ENCODE measurements at regions not wholly inside any gene's neighbourhood (a gene's known extent, or its start where the extent isn't known, plus 50 kb on each side); places are given as distances from the start of the nearest gene placed in this dataset.

DNA sequence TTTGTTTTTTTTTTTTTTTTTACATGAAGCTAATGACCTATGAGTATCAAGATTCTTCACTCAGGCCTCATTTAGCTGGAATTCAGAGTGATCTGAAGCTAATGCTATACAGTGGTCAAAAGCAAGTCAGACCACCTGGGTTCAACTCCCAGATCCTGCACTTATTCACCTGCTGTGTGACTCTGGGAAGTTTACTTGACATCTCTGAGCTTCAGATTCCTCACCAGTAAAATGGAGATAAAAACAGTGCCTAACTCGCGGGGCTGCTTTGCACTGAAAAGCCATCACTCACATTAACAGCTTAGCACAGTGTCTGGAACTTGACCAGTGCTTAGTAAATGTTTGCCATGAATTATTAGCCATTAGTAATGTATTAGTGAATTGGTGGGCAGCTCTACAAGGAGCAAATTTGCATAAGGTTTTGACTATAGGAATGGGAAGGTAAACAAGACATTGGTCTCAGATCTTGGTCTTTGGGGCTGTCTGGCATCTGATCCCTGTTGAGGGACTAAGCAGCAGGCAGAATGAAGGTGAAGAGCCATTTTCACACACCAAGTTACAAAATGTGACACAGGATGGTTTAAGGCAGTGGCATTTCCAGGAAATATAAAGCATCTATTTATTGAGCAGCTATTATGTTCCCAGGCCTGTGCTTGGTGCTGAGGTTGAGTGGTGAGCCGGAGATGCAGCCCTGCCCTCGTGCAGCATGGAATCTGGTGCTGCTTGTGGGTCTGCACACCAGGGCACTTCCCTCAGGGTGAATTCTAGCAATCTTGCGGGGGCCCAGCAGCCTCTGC is 291.3 kb downstream of the RRAGC start:
- Mint-ChIP-seq H3K4me3 (no peak overlapping the region), H3K4me1 (peaks cover 6% of the 10 kb centered on the region), H3K27me3 (peaks cover 10% of the 10 kb centered on the region), H3K9me3 (no peaks in the 10 kb centered on the region), H3K27ac (no peak overlapping the region), H3K36me3 (no peaks in the 10 kb centered on the region)
- DNase-seq (ENCODE audit: low spot score in 2 of 2) = no peak
- no peak for ATAC-seq (ENCODE audit: low read depth)

DNA sequence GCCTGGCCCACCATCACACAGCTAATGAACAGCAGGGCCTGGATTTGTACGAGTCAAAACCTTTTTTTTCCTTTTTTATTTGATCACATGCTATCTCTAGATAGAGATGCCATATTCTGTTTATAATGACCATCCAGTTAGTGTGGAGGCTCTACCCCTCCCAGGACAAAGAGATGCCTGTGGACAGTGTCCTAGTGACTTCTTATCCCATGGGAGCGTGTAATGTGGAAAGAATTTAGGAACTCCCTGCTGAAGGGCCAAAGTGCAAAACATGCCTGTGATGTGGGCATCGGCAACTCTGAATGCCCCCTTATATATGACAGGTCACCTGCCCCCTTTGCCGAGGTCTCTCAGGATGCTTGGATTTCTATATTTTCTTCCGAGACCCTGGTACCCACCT is 292.2 kb downstream of the RRAGC start:
- no peak for ATAC-seq (ENCODE audit: low read depth)
- no peak overlapping the region for H3K27ac Mint-ChIP-seq
- no peaks in the 10 kb centered on the region for H3K9me3 Mint-ChIP-seq
- H3K36me3 Mint-ChIP-seq = peaks cover 1% of the 10 kb centered on the region
- H3K4me1 Mint-ChIP-seq = peaks cover 14% of the 10 kb centered on the region
- no peak for DNase-seq (ENCODE audit: low spot score in 2 of 2)
- H3K27me3 Mint-ChIP-seq = peaks cover 8% of the 10 kb centered on the region
- H3K4me3 Mint-ChIP-seq = no peak overlapping the region

DNA sequence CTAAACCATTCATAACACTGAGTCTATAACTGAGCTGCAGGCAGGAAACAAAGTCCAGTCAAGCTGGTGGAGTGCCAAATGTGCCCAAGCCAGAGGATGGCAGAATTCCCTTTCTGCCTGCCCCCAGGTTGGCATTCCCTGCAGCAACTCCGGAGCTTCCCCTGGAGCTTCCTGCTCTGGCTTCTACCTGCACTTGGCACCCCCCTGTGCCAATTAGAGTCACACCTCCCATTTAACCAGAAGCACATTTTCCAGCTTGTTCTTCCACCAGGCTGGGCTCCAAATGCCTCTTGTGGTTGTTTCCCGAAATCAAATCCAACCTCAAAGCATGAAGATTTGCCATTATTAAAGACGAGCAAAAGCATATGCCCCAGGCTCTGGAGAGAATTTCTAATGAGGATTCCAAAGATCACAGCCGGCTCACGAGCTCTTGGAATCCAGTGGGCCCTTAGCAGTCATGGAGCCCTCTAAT is 294.5 kb downstream of the RRAGC start:
- no peak for ATAC-seq (ENCODE audit: low read depth)
- DNase-seq (ENCODE audit: low spot score in 2 of 2) = no peak
- H3K4me3 Mint-ChIP-seq = no peak overlapping the region
- no peaks in the 10 kb centered on the region for H3K9me3 Mint-ChIP-seq
- H3K27me3 Mint-ChIP-seq = peaks cover 3% of the 10 kb centered on the region
- H3K36me3 Mint-ChIP-seq = peaks cover 1% of the 10 kb centered on the region
- H3K27ac Mint-ChIP-seq = no peak overlapping the region
- H3K4me1 Mint-ChIP-seq = peaks cover 23% of the 10 kb centered on the region

DNA sequence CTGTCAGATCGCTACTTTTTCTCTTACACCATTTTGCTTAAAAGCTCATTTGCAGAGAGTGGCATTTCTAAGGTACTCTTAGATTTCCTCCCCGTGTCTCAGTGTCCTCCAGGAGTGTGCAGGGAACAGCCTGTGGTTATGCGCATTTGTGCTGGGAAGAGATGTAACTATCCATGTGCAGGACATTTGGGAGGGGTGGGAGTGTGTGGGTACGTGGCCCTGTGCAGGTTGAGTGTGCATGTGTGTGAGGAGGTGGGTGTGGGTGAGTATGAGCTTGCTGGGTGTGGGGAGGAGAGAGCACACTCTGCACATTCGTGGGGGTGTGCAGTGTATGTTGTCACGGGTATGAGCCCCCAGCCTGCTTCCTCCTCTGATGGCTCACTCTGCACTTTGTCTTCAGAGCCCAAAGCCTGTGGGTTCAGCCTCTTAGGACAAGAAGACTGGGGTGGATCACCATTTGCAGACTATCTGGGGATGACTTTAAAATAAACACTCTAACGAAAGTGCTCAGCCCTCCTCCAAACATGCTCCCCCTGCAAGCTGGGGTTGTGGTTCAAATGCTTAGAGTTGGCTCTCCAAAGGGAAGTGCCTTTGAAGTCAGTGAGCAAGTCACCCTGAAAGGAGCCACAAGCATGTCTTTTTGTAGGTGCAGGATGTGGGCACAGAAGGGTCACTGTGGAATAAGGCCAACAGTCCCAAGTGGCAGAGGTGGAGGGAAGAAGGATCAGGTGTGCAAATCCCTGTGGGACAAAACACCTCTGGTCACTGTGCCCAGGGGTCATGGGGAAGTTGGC is 295.4 kb downstream of the RRAGC start:
- peaks cover 32% of the 10 kb centered on the region for H3K4me1 Mint-ChIP-seq
- H3K9me3 Mint-ChIP-seq = no peaks in the 10 kb centered on the region

GRCh38 chr1:38561725-38562124 is 297.8 kb downstream of the RRAGC start:
- Mint-ChIP-seq H3K4me3 (no peak overlapping the region), H3K36me3 (peaks cover 1% of the 10 kb centered on the region), H3K27me3 (no peaks in the 10 kb centered on the region), H3K9me3 (no peaks in the 10 kb centered on the region), H3K4me1 (peaks cover 49% of the 10 kb centered on the region), H3K27ac (peak overlapping the region; percentile 60)
- DNase-seq (ENCODE audit: low spot score in 2 of 2) = no peak
- no peak for ATAC-seq (ENCODE audit: low read depth)

More for the DNA sequence above, 295.4 kb downstream of the RRAGC start:
- Mint-ChIP-seq H3K4me3 (no peak overlapping the region), H3K27me3 (no peaks in the 10 kb centered on the region), H3K27ac (no peak overlapping the region), H3K36me3 (peaks cover 1% of the 10 kb centered on the region)
- no peak for ATAC-seq (ENCODE audit: low read depth)
- no peak for DNase-seq (ENCODE audit: low spot score in 2 of 2)

- Mint-ChIP-seq H3K27me3 (no peaks in the 10 kb centered on the region), H3K36me3 (peaks cover 1% of the 10 kb centered on the region), H3K27ac (peak overlapping the region; percentile 89), H3K4me3 (no peak overlapping the region), H3K9me3 (no peaks in the 10 kb centered on the region), H3K4me1 (peaks cover 51% of the 10 kb centered on the region)
- ATAC-seq (ENCODE audit: low read depth) (no peak), DNase-seq (ENCODE audit: low spot score in 2 of 2) (no peak)
Measured at GRCh38 chr1:38561110-38561509, 298.5 kb downstream of the RRAGC start.

GRCh38 chr1:38560457-38560856 is 299.1 kb downstream of the RRAGC start:
- H3K4me1 Mint-ChIP-seq = peaks cover 52% of the 10 kb centered on the region
- H3K36me3 Mint-ChIP-seq = peaks cover 1% of the 10 kb centered on the region
- DNase-seq (ENCODE audit: low spot score in 2 of 2) (no peak), ATAC-seq (ENCODE audit: low read depth) (no peak)
- no peak overlapping the region for H3K4me3 Mint-ChIP-seq
- H3K27me3 Mint-ChIP-seq = no peaks in the 10 kb centered on the region
- no peaks in the 10 kb centered on the region for H3K9me3 Mint-ChIP-seq
- H3K27ac Mint-ChIP-seq = peak overlapping the region; percentile 89

GRCh38 chr1:38559446-38560165 is 300.0 kb downstream of the RRAGC start:
- Mint-ChIP-seq H3K4me1 (peaks cover 54% of the 10 kb centered on the region), H3K9me3 (no peaks in the 10 kb centered on the region), H3K36me3 (peaks cover 1% of the 10 kb centered on the region), H3K4me3 (peak overlapping the region; percentile 83), H3K27ac (peak overlapping the region; percentile 89), H3K27me3 (no peaks in the 10 kb centered on the region)
- DNase-seq (ENCODE audit: low spot score in 2 of 2) (peak; percentile 48 to 67), ATAC-seq (ENCODE audit: low read depth) (peak; percentile 93)

DNA sequence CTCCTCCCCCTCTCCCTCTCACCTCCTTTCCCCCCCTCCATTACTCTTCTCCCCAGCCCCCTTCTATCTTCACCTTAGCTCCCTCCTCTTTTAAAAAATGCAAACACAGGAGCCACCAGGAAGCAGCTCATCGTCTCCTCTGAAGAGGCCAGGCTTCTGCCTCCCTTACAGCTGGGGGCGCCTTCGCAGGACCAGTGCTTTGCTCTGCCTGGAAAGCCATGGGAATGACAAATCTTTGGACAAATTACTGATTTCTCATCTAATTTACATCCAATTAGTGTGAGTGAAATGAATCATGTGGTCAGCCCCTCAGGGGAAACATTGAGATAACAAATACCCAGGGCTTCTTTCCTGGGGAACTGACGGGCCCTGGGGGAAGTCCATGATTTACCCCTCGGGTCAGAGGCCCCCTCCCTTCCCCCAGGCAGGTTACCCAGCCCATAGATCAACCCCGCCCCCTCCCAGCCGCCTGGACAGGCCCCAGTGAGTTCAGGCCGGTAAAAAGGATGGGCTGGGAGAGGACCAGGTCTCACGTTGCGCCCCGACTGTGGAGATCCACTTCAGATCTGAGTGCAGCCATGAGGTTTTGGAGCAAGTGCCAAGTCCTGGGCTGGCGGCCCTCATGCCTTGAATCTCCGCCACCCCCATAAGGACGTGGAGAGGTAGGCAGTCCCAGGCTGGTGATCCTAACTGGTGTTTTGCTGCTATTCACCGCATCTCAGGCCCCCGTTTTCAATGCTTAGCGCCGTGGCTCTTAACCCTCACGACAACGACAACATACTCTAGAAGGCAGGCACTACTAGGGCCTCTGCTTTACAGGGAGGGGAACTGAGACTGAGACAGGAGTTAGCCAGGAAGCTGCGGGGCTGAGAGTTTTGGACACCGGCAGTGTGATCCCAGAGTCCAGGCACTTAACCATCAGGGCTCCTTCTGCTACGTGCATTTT is 300.8 kb downstream of the RRAGC start:
- Mint-ChIP-seq H3K9me3 (no peaks in the 10 kb centered on the region), H3K27me3 (no peaks in the 10 kb centered on the region), H3K27ac (peak overlapping the region; percentile 89), H3K36me3 (peaks cover 1% of the 10 kb centered on the region), H3K4me1 (peaks cover 52% of the 10 kb centered on the region), H3K4me3 (peak overlapping the region; percentile 83)
- ATAC-seq (ENCODE audit: low read depth) (peak; percentile 43), DNase-seq (ENCODE audit: low spot score in 2 of 2) (no peak)

DNA sequence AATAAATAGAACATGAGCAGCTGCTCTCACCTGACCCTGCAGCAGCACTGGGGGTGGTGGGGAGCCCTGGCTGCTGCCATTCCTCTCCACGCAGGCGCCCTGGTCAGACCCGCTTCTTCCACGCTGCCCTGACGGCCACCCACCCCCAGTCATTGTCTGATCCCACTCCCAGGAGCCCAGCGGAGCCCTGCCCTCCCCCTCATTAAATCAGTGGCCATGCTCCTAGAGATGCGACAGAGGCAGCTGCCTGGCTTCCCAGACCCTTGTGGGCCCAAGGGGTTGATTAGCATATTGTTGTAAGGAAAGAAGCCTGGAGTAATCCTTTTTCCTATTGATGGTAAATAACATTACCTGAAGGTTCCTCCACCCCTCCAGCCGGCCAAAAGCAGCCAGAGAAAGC is 301.5 kb downstream of the RRAGC start:
- Mint-ChIP-seq H3K4me1 (peaks cover 48% of the 10 kb centered on the region), H3K36me3 (no peaks in the 10 kb centered on the region), H3K4me3 (peak overlapping the region; percentile 35), H3K9me3 (no peaks in the 10 kb centered on the region), H3K27me3 (no peaks in the 10 kb centered on the region), H3K27ac (peak overlapping the region; percentile 89)
- no peak for ATAC-seq (ENCODE audit: low read depth)
- DNase-seq (ENCODE audit: low spot score in 2 of 2) = no peak

GRCh38 chr1:38555594-38555993 is 304.0 kb downstream of the RRAGC start:
- H3K4me1 Mint-ChIP-seq = peaks cover 37% of the 10 kb centered on the region

DNA sequence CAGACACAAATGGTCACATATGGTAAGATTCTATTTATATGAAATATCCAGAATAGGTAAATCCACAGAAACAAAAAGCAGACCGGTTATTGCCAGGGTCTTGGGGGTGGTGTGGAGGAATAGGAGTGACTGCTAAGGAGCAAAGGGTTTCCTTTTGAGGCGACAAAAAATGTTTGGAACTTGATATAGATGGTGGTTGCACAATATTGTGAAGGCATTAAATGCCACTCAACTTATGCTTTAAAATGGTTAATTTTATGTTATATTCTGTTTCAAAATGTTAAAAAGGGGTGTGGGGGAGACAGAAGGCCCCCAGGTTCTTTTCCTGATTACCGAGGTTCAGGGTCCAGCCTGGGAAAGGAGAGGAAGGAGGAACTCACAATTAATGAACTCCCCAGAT is 304.4 kb downstream of the RRAGC start:
- Mint-ChIP-seq H3K27me3 (peaks cover 2% of the 10 kb centered on the region), H3K27ac (no peak overlapping the region)

More at GRCh38 chr1:38555594-38555993, 304.0 kb downstream of the RRAGC start:
- H3K9me3 Mint-ChIP-seq = no peaks in the 10 kb centered on the region
- H3K27me3 Mint-ChIP-seq = no peaks in the 10 kb centered on the region
- DNase-seq (ENCODE audit: low spot score in 2 of 2) (no peak), ATAC-seq (ENCODE audit: low read depth) (no peak)
- no peaks in the 10 kb centered on the region for H3K36me3 Mint-ChIP-seq
- peak overlapping the region; percentile 58 for H3K27ac Mint-ChIP-seq
- H3K4me3 Mint-ChIP-seq = no peak overlapping the region

More for the DNA sequence above, 304.4 kb downstream of the RRAGC start:
- Mint-ChIP-seq H3K4me3 (no peak overlapping the region), H3K4me1 (peaks cover 34% of the 10 kb centered on the region), H3K9me3 (no peaks in the 10 kb centered on the region), H3K36me3 (no peaks in the 10 kb centered on the region)
- no peak for ATAC-seq (ENCODE audit: low read depth)
- DNase-seq (ENCODE audit: low spot score in 2 of 2) = no peak

Measured in memory B cell (primary cell).